ENCODE measurements at regions not wholly inside any gene's neighbourhood (a gene's known extent, or its start where the extent isn't known, plus 50 kb on each side); places are given as distances from the start of the nearest gene placed in this dataset.

- intact Hi-C loops (cut with micrococcal nuclease; ENCODE audit: unreplicated experiment), result no loop called here
- H3K27ac ChIP-seq (ENCODE audit: low read depth, low read length, poor library complexity, severe bottlenecking), result no peak overlapping the region
- H3K4me2 ChIP-seq (ENCODE audit: low read length), result no peak overlapping the region
- H4K20me1 ChIP-seq (ENCODE audit: insufficient read depth, low read length), result no peaks in the 10 kb centered on the region
- H3K4me1 ChIP-seq (ENCODE audit: insufficient read depth, low read length, poor library complexity, severe bottlenecking), result no peaks in the 10 kb centered on the region
- H3K36me3 ChIP-seq (ENCODE audit: insufficient read depth, low read length), result no peaks in the 10 kb centered on the region
- no peaks in the 10 kb centered on the region for H3K9me3 ChIP-seq (ENCODE audit: low read length)
- BruUV-seq (replicated peaks), result no TSS peak
- ChIA-PET POLR2A (interaction anchor here (0.9 kb wide), 1 partner anchor 11 kb away, joined by 4 read pairs; no protein-coding TSS in a partner anchor), CTCF (ENCODE audit: unreplicated experiment) (no interaction called here)
- H2AFZ ChIP-seq (ENCODE audit: low read length), result no peak overlapping the region
- TF ChIP-seq EZH2phosphoT487 (IDR thresholded peaks at IDR 0.05; ENCODE audit: borderline replicate concordance, low read depth, low read length) (no peak), CTCF (conservative IDR thresholded peaks at IDR 0.05; ENCODE audit: low read length) (no peak)
- no peaks in the 10 kb centered on the region for H3K9me2 ChIP-seq (ENCODE audit: insufficient read depth, low read length)
- no peak for DNase-seq (ENCODE audit: low spot score)
- H3K79me2 ChIP-seq (ENCODE audit: insufficient read depth, low read depth, low read length), result no peaks in the 10 kb centered on the region
- H3K4me3 ChIP-seq (ENCODE audit: low read depth, low read length, poor library complexity, severe bottlenecking), result no peak overlapping the region
These were observed 149.3 kb downstream of the SEC61B start for GRCh38 chr9:99371376-99371775.

DNA sequence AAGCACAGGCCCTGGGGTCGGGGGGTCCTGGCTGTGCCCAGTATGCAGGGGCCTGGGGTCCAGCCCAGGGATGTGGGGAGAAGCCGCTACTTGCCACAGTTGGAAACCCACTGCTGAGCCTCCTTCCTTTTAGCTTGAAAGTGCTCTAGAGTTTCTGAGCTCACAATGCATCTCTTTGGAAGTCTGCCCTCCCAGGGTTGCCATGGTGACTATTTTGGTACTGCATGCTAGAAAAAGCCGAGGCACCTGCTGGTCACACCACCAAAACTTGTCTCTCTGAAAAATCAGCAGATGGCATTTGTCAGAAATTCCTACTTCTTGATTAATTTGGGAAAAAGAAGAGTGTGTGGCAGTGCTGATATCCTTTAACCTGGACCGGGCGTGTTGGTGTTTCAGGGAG lies 151.8 kb downstream of the SEC61B start:
- CTCF ChIA-PET (ENCODE audit: unreplicated experiment), result no interaction called here
- H2AFZ ChIP-seq (ENCODE audit: low read length), result no peak overlapping the region

GRCh38 chr9:99374793-99375192 lies 152.7 kb downstream of the SEC61B start:
- Histone ChIP-seq H2AFZ (ENCODE audit: low read length) (no peak overlapping the region), H3K79me2 (ENCODE audit: insufficient read depth, low read depth, low read length) (no peaks in the 10 kb centered on the region), H3K4me1 (ENCODE audit: insufficient read depth, low read length, poor library complexity, severe bottlenecking) (no peaks in the 10 kb centered on the region), H3K4me2 (ENCODE audit: low read length) (no peak overlapping the region), H3K4me3 (ENCODE audit: low read depth, low read length, poor library complexity, severe bottlenecking) (no peak overlapping the region), H3K27ac (ENCODE audit: low read depth, low read length, poor library complexity, severe bottlenecking) (no peak overlapping the region), H3K36me3 (ENCODE audit: insufficient read depth, low read length) (no peaks in the 10 kb centered on the region), H3K9me3 (ENCODE audit: low read length) (no peaks in the 10 kb centered on the region), H4K20me1 (ENCODE audit: insufficient read depth, low read length) (no peaks in the 10 kb centered on the region), H3K9me2 (ENCODE audit: insufficient read depth, low read length) (no peaks in the 10 kb centered on the region)
- no peak for DNase-seq (ENCODE audit: low spot score)
- POLR2A ChIA-PET, result no interaction called here
- intact Hi-C loops (cut with micrococcal nuclease; ENCODE audit: unreplicated experiment), result no loop called here
- CTCF ChIA-PET (ENCODE audit: unreplicated experiment), result no interaction called here
- BruUV-seq (replicated peaks), result no TSS peak
- TF ChIP-seq EZH2phosphoT487 (IDR thresholded peaks at IDR 0.05; ENCODE audit: borderline replicate concordance, low read depth, low read length) (no peak), CTCF (conservative IDR thresholded peaks at IDR 0.05; ENCODE audit: low read length) (no peak)

More for the DNA sequence above, 151.8 kb downstream of the SEC61B start:
- no peak for TF ChIP-seq CTCF (conservative IDR thresholded peaks at IDR 0.05; ENCODE audit: low read length)
- no peak for TF ChIP-seq EZH2phosphoT487 (IDR thresholded peaks at IDR 0.05; ENCODE audit: borderline replicate concordance, low read depth, low read length)
- intact Hi-C loops (cut with micrococcal nuclease; ENCODE audit: unreplicated experiment), result no loop called here
- Histone ChIP-seq H3K4me2 (ENCODE audit: low read length) (no peak overlapping the region), H3K9me2 (ENCODE audit: insufficient read depth, low read length) (no peaks in the 10 kb centered on the region), H4K20me1 (ENCODE audit: insufficient read depth, low read length) (no peaks in the 10 kb centered on the region), H3K9me3 (ENCODE audit: low read length) (no peaks in the 10 kb centered on the region), H3K4me1 (ENCODE audit: insufficient read depth, low read length, poor library complexity, severe bottlenecking) (no peaks in the 10 kb centered on the region), H3K4me3 (ENCODE audit: low read depth, low read length, poor library complexity, severe bottlenecking) (no peak overlapping the region), H3K79me2 (ENCODE audit: insufficient read depth, low read depth, low read length) (no peaks in the 10 kb centered on the region), H3K27ac (ENCODE audit: low read depth, low read length, poor library complexity, severe bottlenecking) (no peak overlapping the region), H3K36me3 (ENCODE audit: insufficient read depth, low read length) (no peaks in the 10 kb centered on the region)
- no TSS peak for BruUV-seq (replicated peaks)
- no peak for DNase-seq (ENCODE audit: low spot score)
- POLR2A ChIA-PET, result no interaction called here
